HFF-Myc (cell line): ENCODE measurements at regions not wholly inside any gene's neighbourhood (a gene's known extent, or its start where the extent isn't known, plus 50 kb on each side); places are given as distances from the start of the nearest gene placed in this dataset.

Source experiments
- DNase-seq: peaks from one replicate; pipeline ENCODE4 v3.0.0-alpha.2; 2011; ENCODE audit warnings: low read depth; ENCODE audit errors: extremely low read depth
- H3K4me3 ChIP-seq: replicated peaks from 2 replicates; pipeline ENCODE4 v1.5.1; 2011; ENCODE audit warnings: low read depth, mild to moderate bottlenecking, control low read depth, low read length
- TF ChIP-seq, protein P1 (sequence below): IDR thresholded peaks from 2 replicates; pipeline ENCODE4 v1.5.1; 2012; ENCODE audit warnings: mild to moderate bottlenecking, low read depth, low read length, control low read depth; ENCODE audit errors: missing control alignments

DNA sequence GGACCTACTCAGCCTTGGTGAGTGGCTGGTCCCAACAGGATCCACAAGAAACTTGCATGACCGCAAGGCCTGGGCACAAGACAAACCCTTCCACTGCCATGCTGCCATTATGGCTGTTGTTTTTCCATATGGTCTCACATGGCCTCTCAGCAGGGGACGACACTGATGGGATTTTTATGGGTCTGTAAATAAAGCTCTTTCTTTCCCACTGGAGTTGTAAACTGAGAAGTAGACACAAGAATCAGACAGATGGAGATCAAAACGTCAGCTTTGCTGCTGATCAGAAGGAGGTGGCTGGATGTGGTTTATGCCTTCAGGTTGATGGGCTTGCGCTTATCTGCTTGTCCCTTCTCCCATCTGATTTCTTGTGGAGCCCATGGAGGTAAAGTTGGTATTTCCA lies 138.1 kb upstream of the KCNJ6 start:
- TF ChIP-seq, protein P1, sequence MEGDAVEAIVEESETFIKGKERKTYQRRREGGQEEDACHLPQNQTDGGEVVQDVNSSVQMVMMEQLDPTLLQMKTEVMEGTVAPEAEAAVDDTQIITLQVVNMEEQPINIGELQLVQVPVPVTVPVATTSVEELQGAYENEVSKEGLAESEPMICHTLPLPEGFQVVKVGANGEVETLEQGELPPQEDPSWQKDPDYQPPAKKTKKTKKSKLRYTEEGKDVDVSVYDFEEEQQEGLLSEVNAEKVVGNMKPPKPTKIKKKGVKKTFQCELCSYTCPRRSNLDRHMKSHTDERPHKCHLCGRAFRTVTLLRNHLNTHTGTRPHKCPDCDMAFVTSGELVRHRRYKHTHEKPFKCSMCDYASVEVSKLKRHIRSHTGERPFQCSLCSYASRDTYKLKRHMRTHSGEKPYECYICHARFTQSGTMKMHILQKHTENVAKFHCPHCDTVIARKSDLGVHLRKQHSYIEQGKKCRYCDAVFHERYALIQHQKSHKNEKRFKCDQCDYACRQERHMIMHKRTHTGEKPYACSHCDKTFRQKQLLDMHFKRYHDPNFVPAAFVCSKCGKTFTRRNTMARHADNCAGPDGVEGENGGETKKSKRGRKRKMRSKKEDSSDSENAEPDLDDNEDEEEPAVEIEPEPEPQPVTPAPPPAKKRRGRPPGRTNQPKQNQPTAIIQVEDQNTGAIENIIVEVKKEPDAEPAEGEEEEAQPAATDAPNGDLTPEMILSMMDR: no peak
- DNase-seq: no peak
- H3K4me3 ChIP-seq: no peak overlapping the region

DNA sequence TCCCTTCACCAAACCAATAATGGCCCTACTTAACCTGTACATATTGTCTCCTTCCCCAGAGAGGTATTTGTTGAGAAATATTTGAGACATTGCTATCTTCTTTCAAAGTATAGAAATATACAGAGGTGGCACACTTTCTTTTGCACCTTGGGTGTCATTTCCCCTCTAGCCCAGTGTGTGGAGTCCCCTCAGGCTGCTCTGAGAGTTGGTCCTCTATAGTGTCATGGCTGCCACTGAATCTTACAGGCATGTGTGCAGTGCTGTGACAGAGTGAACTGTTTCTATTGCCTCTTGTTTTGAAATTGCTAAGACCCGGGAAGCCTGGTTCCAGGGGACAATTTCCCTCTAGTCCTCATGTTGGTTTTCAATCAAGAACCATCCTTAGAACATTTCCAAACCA lies 140.2 kb upstream of the KCNJ6 start:
- H3K4me3 ChIP-seq: no peak overlapping the region
- DNase-seq: no peak
- TF ChIP-seq, protein P1: no peak

DNA sequence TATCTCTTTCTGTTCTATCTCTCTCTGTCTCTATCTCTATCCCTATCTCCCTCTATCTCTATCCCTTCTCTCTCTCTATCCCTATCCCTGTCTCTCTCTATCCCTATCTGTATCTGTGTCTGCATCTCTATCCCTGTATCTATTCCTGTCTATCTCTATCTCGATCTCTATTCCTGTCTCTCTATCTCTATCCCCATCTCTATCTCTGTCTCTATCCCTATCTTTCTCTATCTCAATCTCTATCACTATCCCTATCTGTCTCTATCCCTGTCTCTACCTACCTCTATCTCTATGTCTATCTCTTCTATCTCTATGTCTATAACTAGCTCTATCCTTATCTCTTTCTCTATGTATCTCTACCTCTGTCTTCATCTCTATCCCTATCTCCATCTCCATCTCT lies 141.4 kb upstream of the KCNJ6 start:
- TF ChIP-seq, protein P1: no peak
- H3K4me3 ChIP-seq: no peak overlapping the region
- no peak for DNase-seq

DNA sequence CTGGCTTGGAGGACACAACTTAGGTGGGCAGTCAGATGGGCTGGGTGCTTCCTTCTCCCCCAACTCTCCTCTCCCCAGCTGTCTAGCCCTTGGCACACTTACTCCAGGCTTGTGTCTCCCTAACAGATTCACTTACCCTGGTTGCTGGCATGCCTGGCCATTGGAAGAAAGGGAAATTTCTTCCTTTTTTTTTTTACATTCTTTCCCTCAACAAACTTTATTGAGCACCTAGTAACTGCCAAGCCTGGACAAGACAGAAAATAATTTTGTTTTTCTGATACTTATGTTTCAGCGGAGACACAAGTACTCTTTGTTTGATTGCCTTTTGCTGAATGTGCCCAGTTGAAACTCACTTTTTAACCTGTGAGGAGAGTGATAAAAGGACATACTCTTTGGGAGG lies 144.3 kb upstream of the KCNJ6 start:
- TF ChIP-seq, protein P1: no peak
- DNase-seq: no peak
- no peak overlapping the region for H3K4me3 ChIP-seq

DNA sequence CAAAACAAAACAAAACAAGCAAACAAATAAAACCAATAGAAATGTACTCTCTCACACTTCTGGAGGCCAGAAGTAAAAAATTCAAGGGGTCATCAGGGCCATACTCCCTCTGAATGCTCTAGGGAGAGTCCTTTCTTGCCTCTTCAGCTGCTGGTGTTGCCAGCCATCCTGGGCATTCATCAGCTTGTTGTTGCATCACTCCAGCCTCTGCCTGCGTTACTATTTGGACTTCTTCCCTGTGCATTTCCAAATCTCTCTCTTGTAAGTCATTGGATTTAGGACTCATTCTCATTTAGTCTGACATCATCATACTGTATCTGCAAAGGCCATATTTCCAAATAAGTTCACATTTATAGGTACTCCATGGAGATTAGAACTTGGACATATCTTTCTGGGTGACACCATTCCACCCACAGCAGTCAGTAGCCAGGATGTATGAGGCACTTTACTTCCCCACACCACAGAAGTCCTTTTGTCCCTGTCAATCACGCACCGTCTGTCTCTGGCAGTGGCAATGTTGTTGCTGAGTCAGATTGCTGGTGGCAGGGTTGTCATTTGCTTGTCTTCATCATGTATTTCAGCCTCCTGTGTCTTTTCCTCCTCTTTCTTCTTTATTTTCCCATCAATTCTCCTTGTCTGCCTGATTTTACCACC lies 151.0 kb upstream of the KCNJ6 start:
- TF ChIP-seq, protein P1: no peak
- no peak overlapping the region for H3K4me3 ChIP-seq
- DNase-seq: no peak

DNA sequence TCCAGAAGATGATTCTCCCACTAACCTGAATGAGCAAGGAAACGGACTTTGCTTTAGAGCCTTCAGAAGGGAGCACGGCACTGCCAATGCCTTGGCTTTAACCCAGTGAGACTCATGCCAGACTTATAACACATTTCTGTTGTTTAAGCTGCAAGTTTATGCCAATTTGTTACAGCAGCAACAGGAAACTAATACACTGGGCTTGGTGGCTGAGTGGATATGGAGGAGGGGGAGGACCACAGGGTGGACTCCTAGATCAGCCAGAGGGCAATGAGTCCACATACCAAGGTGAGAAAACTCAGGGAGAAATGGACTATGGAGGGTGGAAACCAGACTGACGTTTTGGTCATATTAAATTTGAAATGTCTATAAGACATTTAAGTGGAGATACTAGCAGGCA lies 156.2 kb upstream of the KCNJ6 start:
- no peak for DNase-seq
- TF ChIP-seq, protein P1: no peak
- no peak overlapping the region for H3K4me3 ChIP-seq
